ENCODE measurements at regions not wholly inside any gene's neighbourhood (a gene's known extent, or its start where the extent isn't known, plus 50 kb on each side); places are given as distances from the start of the nearest gene placed in this dataset.

- TF ChIP-seq CTCF (IDR thresholded peaks at IDR 0.05) (no peak), POLR2AphosphoS5 (IDR thresholded peaks at IDR 0.05) (no peak), POLR2A (IDR thresholded peaks at IDR 0.05) (no peak)
Observed at GRCh38 chrX:43566170-43566569, 89.9 kb upstream of the MAOA start.
